ENCODE measurements at regions not wholly inside any gene's neighbourhood (a gene's known extent, or its start where the extent isn't known, plus 50 kb on each side); places are given as distances from the start of the nearest gene placed in this dataset.

GRCh38 chr4:14752341-14753046 is 249.8 kb upstream of the CPEB2 start:
- DNase-seq, result no peak

DNA sequence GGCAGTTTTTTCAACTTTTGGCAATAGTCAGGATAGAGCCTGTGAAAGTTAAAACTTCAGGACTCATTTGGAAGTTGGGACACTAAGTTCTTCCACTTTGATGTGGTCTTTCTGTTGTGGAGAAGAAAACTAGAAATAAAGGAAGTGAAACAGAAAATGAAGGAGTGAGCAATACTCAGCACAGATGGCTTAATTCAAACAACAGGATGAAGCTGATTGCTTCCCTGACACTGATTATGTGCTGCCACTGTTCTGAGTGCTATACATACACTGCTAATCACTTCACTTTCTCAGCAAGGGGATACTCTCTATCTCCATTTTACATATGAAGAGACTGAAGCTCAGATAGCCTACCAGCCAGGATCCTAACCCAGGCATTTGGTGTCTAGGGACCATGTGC is 235.1 kb upstream of the CPEB2 start:
- DNase-seq, result no peak

- DNase-seq, result no peak
Observed at GRCh38 chr4:14768449-14768848, 233.8 kb upstream of the CPEB2 start.

DNA sequence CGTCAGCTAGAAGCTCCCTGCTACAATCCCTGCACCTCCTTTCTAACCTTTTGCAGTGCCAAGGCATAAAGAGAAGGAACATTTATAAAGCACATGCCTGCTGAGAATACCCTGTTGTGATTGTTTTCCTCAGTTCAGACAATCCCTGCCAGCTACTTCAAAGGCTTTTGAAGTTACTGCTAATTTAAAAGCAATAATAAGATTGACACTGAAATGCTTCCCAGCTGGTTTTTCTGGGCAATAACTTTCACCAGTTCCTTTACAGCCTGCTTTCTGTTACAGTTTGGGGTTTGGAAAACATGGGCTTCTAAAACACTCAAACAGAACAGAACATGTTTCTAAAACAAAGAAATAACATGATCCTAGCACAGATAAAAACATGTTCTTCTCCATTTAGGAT is 232.3 kb upstream of the CPEB2 start:
- DNase-seq, result no peak

- no peak for DNase-seq
Observed at GRCh38 chr4:14771094-14771493, 231.2 kb upstream of the CPEB2 start.

DNA sequence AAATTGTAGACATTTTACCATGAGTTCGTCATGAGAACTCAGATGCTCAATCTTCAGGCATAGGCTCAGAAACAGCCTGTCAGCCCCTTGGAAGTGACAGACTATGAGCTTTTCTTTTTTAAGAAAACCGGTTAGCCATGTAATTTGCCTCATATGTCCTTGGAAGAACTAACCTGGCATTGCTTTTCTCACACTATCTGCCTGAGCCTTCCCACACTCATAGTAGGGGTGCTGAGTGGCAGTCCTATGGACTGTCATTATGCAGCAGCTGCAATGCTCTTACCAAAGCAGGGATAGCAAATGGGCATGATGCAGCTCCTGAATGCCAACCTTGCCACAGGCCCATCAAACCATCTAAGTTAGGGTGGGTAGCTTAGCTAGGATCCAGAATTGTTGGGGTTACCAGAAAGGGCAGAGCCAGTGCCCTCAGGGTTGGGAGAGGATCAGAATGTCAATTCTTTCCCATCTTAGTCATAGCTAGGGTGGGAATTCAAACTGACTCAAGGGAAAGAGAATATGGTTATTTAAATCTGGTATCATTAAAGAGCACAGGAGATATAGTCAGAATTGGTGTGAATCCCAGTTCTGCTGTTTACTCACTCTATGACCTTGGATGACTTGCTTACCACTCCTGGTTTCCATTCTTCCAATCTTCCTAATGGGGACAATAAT is 230.6 kb upstream of the CPEB2 start:
- no peak for DNase-seq

GRCh38 chr4:14772388-14772787 is 229.9 kb upstream of the CPEB2 start:
- no peak for DNase-seq

GRCh38 chr4:14783011-14783877 is 219.0 kb upstream of the CPEB2 start:
- no peak for DNase-seq

DNA sequence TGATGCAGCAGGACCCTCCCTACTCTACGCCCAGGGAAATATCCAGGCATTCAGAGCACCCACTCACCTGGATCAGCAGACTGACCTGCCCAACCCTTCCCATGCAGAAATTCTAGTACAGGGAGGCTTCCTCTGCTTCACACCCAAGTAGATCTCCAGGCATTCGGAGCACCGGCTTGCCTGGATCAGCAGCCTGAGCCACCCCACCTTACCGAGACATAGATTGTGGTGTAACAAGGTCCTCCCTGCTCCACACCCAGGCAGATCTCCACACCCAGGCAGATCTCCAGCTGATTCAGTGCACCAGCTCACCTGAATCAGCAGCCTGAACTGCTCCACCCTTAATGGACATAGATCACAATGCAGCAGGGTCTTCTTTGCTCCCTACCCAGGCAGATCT is 215.1 kb upstream of the CPEB2 start:
- DNase-seq, result no peak

GRCh38 chr4:14787894-14788293 is 214.4 kb upstream of the CPEB2 start:
- peak; percentile 22 for DNase-seq

DNA sequence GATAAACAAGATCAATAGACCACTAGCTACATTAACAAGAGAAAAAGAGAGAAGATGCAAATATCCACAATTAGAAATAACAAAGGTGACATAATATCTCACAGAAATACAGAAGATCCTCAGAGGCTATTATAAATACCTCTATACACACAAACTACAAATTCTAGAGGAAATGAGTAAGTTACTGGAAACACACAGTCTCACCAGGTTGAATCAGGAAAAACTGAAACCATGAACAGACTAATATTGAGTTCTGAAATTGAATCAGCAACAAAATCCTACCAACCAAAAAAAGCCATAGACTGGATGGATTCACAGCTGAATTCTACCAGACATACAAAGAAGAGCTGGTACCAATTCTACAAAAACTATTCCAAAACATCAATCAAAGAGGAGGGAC is 211.8 kb upstream of the CPEB2 start:
- no peak for DNase-seq

GRCh38 chr4:14792702-14793227 is 209.5 kb upstream of the CPEB2 start:
- no peak for DNase-seq

- no peak for DNase-seq
Observed at GRCh38 chr4:14800977-14801376, 201.3 kb upstream of the CPEB2 start.

GRCh38 chr4:14802596-14802995 is 199.7 kb upstream of the CPEB2 start:
- DNase-seq, result no peak

DNA sequence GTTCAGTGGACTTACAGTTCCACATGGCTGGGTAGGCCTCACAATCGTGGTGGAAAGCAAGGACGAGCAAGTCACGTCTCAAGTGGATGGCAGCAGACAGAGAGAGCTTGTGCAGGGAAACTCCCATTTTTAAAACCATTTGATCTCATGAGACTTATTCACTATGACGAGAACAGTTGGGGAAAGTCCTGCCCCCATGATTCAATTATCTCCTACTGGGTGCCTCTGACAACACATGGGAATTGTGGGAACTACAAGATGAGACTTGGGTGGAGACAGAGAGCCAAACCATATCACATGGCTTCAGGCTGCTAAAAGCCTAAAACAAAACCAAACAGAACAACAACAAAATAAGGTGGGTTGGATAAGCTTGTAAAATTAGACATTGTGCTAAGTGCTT is 194.4 kb upstream of the CPEB2 start:
- DNase-seq, result no peak

GRCh38 chr4:14809203-14809602 is 193.1 kb upstream of the CPEB2 start:
- DNase-seq, result no peak

DNA sequence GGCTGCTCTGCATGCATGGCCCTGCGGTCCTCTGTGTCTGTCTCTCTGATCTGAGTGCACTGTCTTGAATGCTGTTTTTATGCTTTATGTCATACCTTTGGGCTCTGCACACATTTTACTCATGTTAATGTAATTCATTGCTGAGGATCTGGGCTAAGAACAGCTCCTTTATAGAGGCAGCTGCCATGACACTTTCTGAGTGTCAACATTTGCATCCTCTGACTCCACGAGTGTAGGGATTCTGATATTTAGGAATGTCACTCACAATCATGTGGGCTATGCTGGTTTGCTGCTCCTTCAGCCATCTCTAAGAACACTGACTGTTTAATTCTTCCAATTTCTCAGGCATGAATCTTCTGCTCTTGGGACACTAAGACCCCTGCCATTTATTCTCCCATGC is 192.2 kb upstream of the CPEB2 start:
- DNase-seq, result no peak

DNA sequence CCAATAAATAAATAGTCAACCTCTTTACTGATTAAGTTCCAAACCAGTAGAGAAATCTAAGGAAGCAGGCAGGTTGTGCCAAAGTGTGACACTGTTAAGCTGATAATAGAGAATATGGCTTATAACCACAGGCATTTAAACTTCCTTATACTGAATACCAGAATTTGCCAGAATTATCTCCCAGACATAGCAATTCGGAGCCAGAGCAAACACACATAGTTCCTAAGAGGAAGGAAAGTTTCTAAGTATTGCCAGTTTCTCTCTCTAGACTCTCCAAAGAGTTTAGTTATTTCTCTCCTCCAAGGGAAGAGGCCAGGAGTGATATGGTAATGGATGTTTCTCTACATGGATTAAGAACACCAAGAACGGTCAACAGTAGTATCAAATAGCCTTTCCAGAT is 191.7 kb upstream of the CPEB2 start:
- no peak for DNase-seq

DNA sequence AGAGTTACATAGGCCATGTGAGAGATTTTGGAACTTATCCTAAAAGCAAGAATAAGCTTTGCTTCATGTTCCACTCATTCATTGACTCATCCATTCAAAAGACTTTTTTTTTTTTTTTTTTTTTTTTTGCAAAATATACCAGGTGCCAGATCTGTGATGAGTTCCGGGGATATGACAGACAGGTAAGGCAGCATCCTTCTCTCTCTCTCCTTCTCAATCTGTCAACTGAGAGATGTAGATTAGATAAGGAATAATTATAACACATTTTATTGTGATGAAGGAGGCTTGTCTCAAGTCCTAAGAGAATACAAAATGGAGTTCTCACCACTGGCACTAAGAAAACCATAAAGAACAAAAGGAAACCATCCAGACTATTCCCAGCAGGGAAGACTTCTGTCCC is 190.2 kb upstream of the CPEB2 start:
- DNase-seq, result no peak

DNA sequence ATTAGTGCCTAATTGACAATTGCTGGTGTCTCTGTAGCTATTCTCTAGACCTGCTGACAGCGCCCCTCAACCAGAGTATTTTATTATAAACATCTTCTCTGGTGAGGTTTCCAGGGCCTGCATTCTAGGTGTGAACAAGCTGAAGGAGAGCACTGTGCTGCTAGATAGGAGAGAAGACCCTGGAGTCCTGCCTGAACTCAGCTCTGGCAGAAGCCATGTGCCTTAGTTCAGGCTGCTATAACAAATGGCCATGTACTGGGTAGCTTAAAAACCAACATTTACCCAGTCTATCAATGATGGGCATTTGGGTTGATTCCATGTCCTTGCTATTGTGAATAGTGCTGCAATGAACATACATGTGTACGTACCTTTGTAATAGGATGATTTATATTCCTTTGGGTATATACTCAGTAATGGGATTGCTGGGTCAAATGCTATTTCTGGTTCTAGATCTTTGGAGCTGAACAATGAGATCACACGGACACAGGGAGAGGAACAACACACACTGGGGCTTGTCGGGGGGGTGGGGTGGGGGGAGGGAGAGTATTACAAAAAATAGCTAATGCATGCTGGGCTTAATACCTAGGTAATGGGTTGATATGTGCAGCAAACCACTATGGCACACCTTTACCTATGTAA is 185.5 kb upstream of the CPEB2 start:
- DNase-seq, result no peak

- DNase-seq, result no peak
Observed at GRCh38 chr4:14824189-14824588, 178.1 kb upstream of the CPEB2 start.

GRCh38 chr4:14827111-14827510 is 175.2 kb upstream of the CPEB2 start:
- DNase-seq, result no peak

- DNase-seq, result no peak
Observed at GRCh38 chr4:14829795-14830194, 172.5 kb upstream of the CPEB2 start.

All from dermis blood vessel endothelial cell (primary cell).